Activated naive CD4-positive, alpha-beta T cell treated with anti-CD3 and anti-CD28 coated beads for 36 hours (primary cell): ENCODE measurements at regions not wholly inside any gene's neighbourhood (a gene's known extent, or its start where the extent isn't known, plus 50 kb on each side); places are given as distances from the start of the nearest gene placed in this dataset.

Source experiments
- CTCF ChIA-PET: fragments of 350-600 bp; sonication (Branson Sonifier 250); formaldehyde crosslinking; loops from one replicate; lab custom pipeline; 2021; ENCODE audit warnings: antibody characterized with exemption; lab: Charles Lee
- DNase-seq: peaks from one replicate; pipeline ENCODE4 v3.0.0-alpha.2; 2020
- H3K27ac Mint-ChIP-seq: one replicate; pipeline ENCODE4 v1.8.0; 2021; ENCODE audit warnings: mild to moderate bottlenecking, mixed read lengths
- H3K27me3 Mint-ChIP-seq: one replicate; pipeline ENCODE4 v1.8.0; 2021; ENCODE audit warnings: low read depth, mixed read lengths
- H3K36me3 Mint-ChIP-seq: one replicate; pipeline ENCODE4 v1.8.0; 2021; ENCODE audit warnings: low read depth, mixed read lengths
- H3K4me1 Mint-ChIP-seq: one replicate; pipeline ENCODE4 v1.8.0; 2021; ENCODE audit warnings: low read depth, mixed read lengths
- H3K4me3 Mint-ChIP-seq: one replicate; pipeline ENCODE4 v1.8.0; 2021; ENCODE audit warnings: mild to moderate bottlenecking, moderate library complexity, mixed read lengths
- H3K9me3 Mint-ChIP-seq: one replicate; pipeline ENCODE4 v1.8.0; 2021; ENCODE audit warnings: mixed read lengths
- intact Hi-C: fragments of 100-400 bp; cut with micrococcal nuclease; formaldehyde crosslinking; loops from one replicate; pipeline ENCODE4 v1.15.1; 2023

GRCh38 chr1:239322369-239322768 is 64.0 kb upstream of the CHRM3 start:
- no peaks in the 10 kb centered on the region for H3K9me3 Mint-ChIP-seq
- no peak for DNase-seq
- CTCF ChIA-PET, result interaction anchor here (0.6 kb wide), 1 partner anchor 79 kb away, joined by 3 read pairs; no protein-coding TSS in a partner anchor
- intact Hi-C loops, result no loop called here
- H3K27me3 Mint-ChIP-seq, result peaks cover 8% of the 10 kb centered on the region
- no peak overlapping the region for H3K27ac Mint-ChIP-seq
- no peak overlapping the region for H3K4me3 Mint-ChIP-seq
- no peaks in the 10 kb centered on the region for H3K4me1 Mint-ChIP-seq
- H3K36me3 Mint-ChIP-seq, result no peaks in the 10 kb centered on the region

DNA sequence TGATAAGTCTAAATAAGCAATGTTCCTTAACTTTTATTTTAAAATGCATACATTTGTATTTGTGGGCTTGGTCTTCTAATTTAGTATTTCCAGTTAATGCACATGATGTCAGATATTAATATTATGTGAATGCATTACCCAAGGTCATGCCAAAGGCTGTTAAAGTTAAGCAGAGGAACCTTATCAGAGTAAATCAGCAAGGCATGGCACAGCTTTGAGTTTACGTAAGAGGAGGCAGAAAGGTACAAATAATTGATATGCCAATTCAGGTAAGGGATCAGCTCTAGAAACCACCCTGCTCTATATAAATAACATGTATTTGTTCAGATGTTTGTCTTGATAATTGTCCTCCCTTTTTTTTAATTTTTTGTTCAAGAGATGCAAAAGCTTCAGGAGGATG is 64.5 kb upstream of the CHRM3 start:
- CTCF ChIA-PET, result interaction anchor here (0.6 kb wide), 1 partner anchor 79 kb away, joined by 3 read pairs; no protein-coding TSS in a partner anchor
- Mint-ChIP-seq H3K27ac (no peak overlapping the region), H3K27me3 (peaks cover 8% of the 10 kb centered on the region), H3K9me3 (no peaks in the 10 kb centered on the region), H3K4me3 (no peak overlapping the region), H3K4me1 (no peaks in the 10 kb centered on the region), H3K36me3 (no peaks in the 10 kb centered on the region)
- intact Hi-C loops, result no loop called here
- DNase-seq, result no peak

DNA sequence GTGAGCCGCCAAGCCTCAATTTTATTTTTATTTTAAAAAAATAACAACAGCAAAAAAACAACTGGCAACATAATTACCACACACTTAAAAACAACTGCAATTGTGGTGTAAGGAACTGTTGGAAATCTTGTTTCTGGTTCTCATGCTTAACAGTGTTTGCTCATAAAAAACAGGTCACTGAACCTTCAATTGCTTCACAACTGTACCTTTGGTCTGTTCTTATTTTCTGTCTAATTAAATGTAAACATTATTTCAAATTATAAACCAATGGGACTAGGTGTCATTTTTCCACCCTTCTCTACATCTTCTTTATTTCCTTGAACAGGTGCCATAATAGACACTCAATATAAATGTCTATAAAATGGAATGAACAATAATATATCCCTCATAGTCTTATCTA is 68.4 kb upstream of the CHRM3 start:
- Mint-ChIP-seq H3K27ac (no peak overlapping the region), H3K4me1 (no peaks in the 10 kb centered on the region), H3K27me3 (peaks cover 10% of the 10 kb centered on the region), H3K36me3 (no peaks in the 10 kb centered on the region), H3K9me3 (no peaks in the 10 kb centered on the region), H3K4me3 (no peak overlapping the region)
- intact Hi-C loops, result no loop called here
- DNase-seq, result no peak
- CTCF ChIA-PET, result no interaction called here

DNA sequence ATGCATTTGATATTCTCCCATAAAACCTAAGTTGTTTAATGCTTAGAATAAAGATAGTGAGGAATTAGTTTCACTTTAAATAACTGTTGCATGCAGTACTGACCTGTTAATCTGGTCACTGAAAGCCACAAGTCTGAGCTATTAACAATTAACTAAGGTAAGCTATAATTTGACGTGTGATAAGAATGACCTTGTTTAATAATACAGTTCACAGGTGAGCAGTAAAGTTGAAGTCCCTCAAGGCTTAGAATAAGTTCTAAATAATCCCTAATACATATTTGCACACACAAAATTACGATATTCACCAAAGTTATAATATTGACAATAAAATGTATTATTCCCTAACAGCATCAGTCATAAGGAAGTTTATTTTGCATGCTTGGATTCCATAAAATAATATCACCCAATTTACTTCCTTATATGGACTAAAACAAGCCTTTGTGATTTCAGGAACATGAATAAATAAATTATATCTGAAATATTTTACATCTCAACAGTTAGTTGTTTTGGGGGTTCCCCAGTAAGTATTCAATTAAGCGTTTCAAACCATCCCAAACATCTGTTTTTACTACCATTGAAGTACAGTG is 70.6 kb upstream of the CHRM3 start:
- no peak for DNase-seq
- no peaks in the 10 kb centered on the region for H3K4me1 Mint-ChIP-seq
- H3K27ac Mint-ChIP-seq, result no peak overlapping the region
- peaks cover 8% of the 10 kb centered on the region for H3K27me3 Mint-ChIP-seq
- no peaks in the 10 kb centered on the region for H3K9me3 Mint-ChIP-seq
- intact Hi-C loops, result no loop called here
- CTCF ChIA-PET, result no interaction called here
- H3K4me3 Mint-ChIP-seq, result no peak overlapping the region
- H3K36me3 Mint-ChIP-seq, result no peaks in the 10 kb centered on the region

DNA sequence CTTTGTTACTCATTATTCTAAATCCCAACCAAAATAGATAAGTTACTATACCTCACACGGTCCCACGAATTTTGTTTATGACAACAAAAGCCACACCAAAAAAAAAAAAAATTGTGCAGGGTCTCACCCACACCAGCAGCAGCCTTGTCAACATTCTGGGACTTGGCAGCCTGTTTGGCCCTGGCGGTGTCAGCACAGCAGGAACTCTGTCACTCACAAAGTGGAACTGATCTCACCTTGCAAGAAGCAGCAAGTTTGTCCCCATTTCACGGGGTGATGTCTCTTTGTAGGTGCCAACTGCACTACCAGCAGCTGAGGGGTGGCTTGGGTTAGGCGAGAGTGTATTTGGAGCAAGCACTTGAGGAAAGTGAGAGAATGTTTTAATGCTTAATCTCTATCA is 75.0 kb upstream of the CHRM3 start:
- H3K27me3 Mint-ChIP-seq, result peaks cover 4% of the 10 kb centered on the region
- no peaks in the 10 kb centered on the region for H3K4me1 Mint-ChIP-seq
- H3K9me3 Mint-ChIP-seq, result no peaks in the 10 kb centered on the region
- DNase-seq, result no peak
- intact Hi-C loops, result no loop called here
- no peak overlapping the region for H3K27ac Mint-ChIP-seq
- CTCF ChIA-PET, result interaction anchor here (1.2 kb wide), 1 partner anchor 8 kb away, joined by 3 read pairs; no protein-coding TSS in a partner anchor
- no peak overlapping the region for H3K4me3 Mint-ChIP-seq
- H3K36me3 Mint-ChIP-seq, result no peaks in the 10 kb centered on the region

- CTCF ChIA-PET, result interaction anchor here (0.6 to 1.5 kb wide), 4 partner anchors 8 to 589 kb away, joined by 3 to 5 read pairs (median 3); no protein-coding TSS in a partner anchor
- intact Hi-C loops, result loop anchor here (1.0 to 5.0 kb wide), 4 partner anchors 493 to 667 kb away; no protein-coding TSS in a partner anchor
- Mint-ChIP-seq H3K4me3 (no peak overlapping the region), H3K36me3 (no peaks in the 10 kb centered on the region), H3K27me3 (peaks cover 4% of the 10 kb centered on the region), H3K27ac (no peak overlapping the region), H3K4me1 (no peaks in the 10 kb centered on the region), H3K9me3 (no peaks in the 10 kb centered on the region)
- peak; percentile 54 for DNase-seq
Measured at GRCh38 chr1:239308701-239309333, 77.6 kb upstream of the CHRM3 start.

- Mint-ChIP-seq H3K4me3 (no peak overlapping the region), H3K27ac (no peak overlapping the region), H3K4me1 (no peaks in the 10 kb centered on the region), H3K9me3 (no peaks in the 10 kb centered on the region), H3K36me3 (no peaks in the 10 kb centered on the region), H3K27me3 (peaks cover 2% of the 10 kb centered on the region)
- intact Hi-C loops, result loop anchor here (1.0 to 5.0 kb wide), 4 partner anchors 494 to 668 kb away; no protein-coding TSS in a partner anchor
- no peak for DNase-seq
- CTCF ChIA-PET, result interaction anchor here (0.6 to 1.3 kb wide), 4 partner anchors 22 to 590 kb away, joined by 3 to 5 read pairs (median 3); no protein-coding TSS in a partner anchor
Measured at GRCh38 chr1:239307886-239308285, 78.5 kb upstream of the CHRM3 start.

GRCh38 chr1:239306426-239306825 is 79.9 kb upstream of the CHRM3 start:
- intact Hi-C loops, result loop anchor here (5.0 kb wide), 2 partner anchors 496 to 511 kb away; no protein-coding TSS in a partner anchor
- Mint-ChIP-seq H3K4me3 (no peak overlapping the region), H3K9me3 (no peaks in the 10 kb centered on the region), H3K36me3 (no peaks in the 10 kb centered on the region), H3K4me1 (no peaks in the 10 kb centered on the region), H3K27me3 (peaks cover 3% of the 10 kb centered on the region), H3K27ac (no peak overlapping the region)
- no peak for DNase-seq
- CTCF ChIA-PET, result interaction anchor here (1.0 kb wide), 1 partner anchor 591 kb away, joined by 3 read pairs; no protein-coding TSS in a partner anchor

DNA sequence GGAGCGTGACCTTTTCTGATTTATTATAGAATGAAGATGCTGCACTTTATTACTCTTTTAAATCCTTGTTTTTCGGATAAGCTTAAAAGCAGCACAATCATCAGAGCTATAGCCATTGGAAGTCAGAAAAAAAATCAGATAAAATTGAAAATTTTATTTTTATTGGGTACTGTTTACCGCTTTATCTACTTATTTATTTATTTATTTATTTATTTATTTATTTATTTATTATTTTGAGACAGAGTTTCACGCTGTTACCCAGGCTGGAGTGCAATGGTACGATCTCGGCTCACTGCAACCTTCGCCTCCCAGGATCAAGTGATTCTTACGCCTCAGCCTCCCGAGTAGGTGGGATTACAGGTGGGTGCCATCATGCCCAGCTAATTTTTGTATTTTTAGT is 83.1 kb upstream of the CHRM3 start:
- no peaks in the 10 kb centered on the region for H3K4me1 Mint-ChIP-seq
- H3K4me3 Mint-ChIP-seq, result no peak overlapping the region
- intact Hi-C loops, result no loop called here

GRCh38 chr1:239302696-239303095 is 83.7 kb upstream of the CHRM3 start:
- DNase-seq, result no peak

More for the DNA sequence above, 83.1 kb upstream of the CHRM3 start:
- peaks cover 13% of the 10 kb centered on the region for H3K27me3 Mint-ChIP-seq
- CTCF ChIA-PET, result interaction anchor here (0.7 kb wide), 1 partner anchor 9 kb away, joined by 3 read pairs; no protein-coding TSS in a partner anchor
- DNase-seq, result no peak
- no peaks in the 10 kb centered on the region for H3K36me3 Mint-ChIP-seq
- no peaks in the 10 kb centered on the region for H3K9me3 Mint-ChIP-seq
- no peak overlapping the region for H3K27ac Mint-ChIP-seq

DNA sequence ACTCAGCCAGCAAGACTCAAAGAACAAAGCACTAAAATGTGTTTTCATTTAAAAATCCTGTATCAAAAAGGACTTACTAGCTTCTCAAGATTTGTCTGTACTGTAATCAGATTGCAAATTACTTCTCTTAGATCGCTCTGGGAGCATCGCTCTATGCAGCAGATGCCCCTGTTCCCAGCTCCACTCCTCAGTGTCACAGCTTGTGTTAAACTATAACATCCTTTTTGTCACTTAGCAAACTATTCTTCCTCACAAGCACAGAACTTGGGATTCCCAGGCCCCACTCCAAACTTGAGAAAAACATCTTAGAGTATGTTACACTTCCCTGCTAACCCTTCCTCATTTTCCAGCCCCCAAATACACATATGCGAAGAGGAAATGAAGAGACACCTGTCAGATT is 85.1 kb upstream of the CHRM3 start:
- CTCF ChIA-PET, result interaction anchor here (1.3 kb wide), 1 partner anchor 9 kb away, joined by 3 read pairs; no protein-coding TSS in a partner anchor

More at GRCh38 chr1:239302696-239303095, 83.7 kb upstream of the CHRM3 start:
- no peak overlapping the region for H3K4me3 Mint-ChIP-seq
- no peaks in the 10 kb centered on the region for H3K4me1 Mint-ChIP-seq
- no peak overlapping the region for H3K27ac Mint-ChIP-seq
- no peaks in the 10 kb centered on the region for H3K36me3 Mint-ChIP-seq
- H3K27me3 Mint-ChIP-seq, result peaks cover 14% of the 10 kb centered on the region
- intact Hi-C loops, result no loop called here
- H3K9me3 Mint-ChIP-seq, result no peaks in the 10 kb centered on the region
- CTCF ChIA-PET, result interaction anchor here (0.7 kb wide), 1 partner anchor 9 kb away, joined by 3 read pairs; no protein-coding TSS in a partner anchor

DNA sequence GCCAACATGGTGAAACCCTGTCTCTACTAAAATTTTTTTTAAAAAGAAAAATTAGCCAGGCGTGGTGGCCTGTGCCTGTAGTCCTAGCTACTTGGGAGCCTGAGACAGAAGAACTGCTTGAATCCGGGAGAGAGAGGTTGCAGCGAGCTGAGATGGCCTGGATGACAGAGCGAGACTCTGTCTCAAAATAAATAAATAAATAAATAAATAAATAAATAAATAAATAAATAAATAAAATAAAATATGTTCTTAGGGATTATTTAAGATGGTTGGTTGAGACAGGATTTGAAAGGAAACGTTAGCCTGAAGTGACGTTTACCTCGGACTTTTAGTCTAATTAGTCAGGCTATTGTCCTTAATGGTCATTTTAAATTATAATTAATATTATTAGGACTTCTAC is 88.5 kb upstream of the CHRM3 start:
- no peak overlapping the region for H3K4me3 Mint-ChIP-seq
- no peaks in the 10 kb centered on the region for H3K36me3 Mint-ChIP-seq
- no peak for DNase-seq
- peaks cover 19% of the 10 kb centered on the region for H3K27me3 Mint-ChIP-seq
- no peaks in the 10 kb centered on the region for H3K9me3 Mint-ChIP-seq
- CTCF ChIA-PET, result no interaction called here
- no peak overlapping the region for H3K27ac Mint-ChIP-seq
- intact Hi-C loops, result no loop called here
- no peaks in the 10 kb centered on the region for H3K4me1 Mint-ChIP-seq

More for the DNA sequence above, 85.1 kb upstream of the CHRM3 start:
- H3K27me3 Mint-ChIP-seq, result peaks cover 19% of the 10 kb centered on the region
- no peaks in the 10 kb centered on the region for H3K36me3 Mint-ChIP-seq
- H3K4me3 Mint-ChIP-seq, result no peak overlapping the region
- no peak overlapping the region for H3K27ac Mint-ChIP-seq
- no peaks in the 10 kb centered on the region for H3K4me1 Mint-ChIP-seq
- DNase-seq, result no peak
- intact Hi-C loops, result no loop called here
- no peaks in the 10 kb centered on the region for H3K9me3 Mint-ChIP-seq
